Endodermal cell (in vitro differentiated cells): ENCODE measurements at regions not wholly inside any gene's neighbourhood (a gene's known extent, or its start where the extent isn't known, plus 50 kb on each side); places are given as distances from the start of the nearest gene placed in this dataset.

Experiments used
- DNase-seq: peaks from one replicate; pipeline ENCODE4 v3.0.0-alpha.2; 2017
- H3K27ac ChIP-seq: 2 replicates; pipeline ENCODE4 v1.5.1; 2013; ENCODE audit warnings: mild to moderate bottlenecking, low read depth, low read length, moderate library complexity
- H3K27me3 ChIP-seq: 2 replicates; pipeline ENCODE4 v1.6.1; 2013; ENCODE audit warnings: mild to moderate bottlenecking, low read length, moderate library complexity; ENCODE audit not compliant: insufficient read depth, control insufficient read depth, poor library complexity, severe bottlenecking
- H3K36me3 ChIP-seq: 2 replicates; pipeline ENCODE4 v1.7.0; 2013; ENCODE audit warnings: mild to moderate bottlenecking, low read length, moderate library complexity; ENCODE audit not compliant: control insufficient read depth, insufficient read depth
- H3K4me1 ChIP-seq: one replicate; pipeline ENCODE4 v1.7.0; 2013; ENCODE audit warnings: low read length; ENCODE audit not compliant: control insufficient read depth, insufficient read depth
- H3K4me3 ChIP-seq: 2 replicates; pipeline ENCODE4 v1.5.1; 2013; ENCODE audit warnings: mild to moderate bottlenecking, low read length, moderate library complexity
- H3K9ac ChIP-seq: 2 replicates; pipeline ENCODE4 v1.6.1; 2013; ENCODE audit warnings: mild to moderate bottlenecking, low read length, moderate library complexity; ENCODE audit not compliant: poor library complexity, severe bottlenecking; ENCODE audit errors: extremely low read depth
- H3K9me3 ChIP-seq: 2 replicates; pipeline ENCODE4 v1.6.1; 2013; ENCODE audit warnings: mild to moderate bottlenecking, low read length, moderate library complexity; ENCODE audit not compliant: control insufficient read depth
- H3K27ac Mint-ChIP-seq: 2 replicates; pipeline ENCODE4 v1.8.0; 2020; ENCODE audit warnings: mixed read lengths
- H3K27me3 Mint-ChIP-seq: 2 replicates; pipeline ENCODE4 v1.8.0; 2021; ENCODE audit warnings: mild to moderate bottlenecking, mixed read lengths; ENCODE audit not compliant: insufficient read depth
- H3K36me3 Mint-ChIP-seq: 2 replicates; pipeline ENCODE4 v1.8.0; 2020; ENCODE audit warnings: low read depth, mixed read lengths
- H3K4me1 Mint-ChIP-seq: 2 replicates; pipeline ENCODE4 v1.8.0; 2020; ENCODE audit warnings: mixed read lengths
- H3K4me3 Mint-ChIP-seq: 2 replicates; pipeline ENCODE4 v1.8.0; 2020; ENCODE audit warnings: mild to moderate bottlenecking, moderate library complexity, mixed read lengths
- H3K9me3 Mint-ChIP-seq: 2 replicates; pipeline ENCODE4 v1.8.0; 2020; ENCODE audit warnings: mild to moderate bottlenecking, mixed read lengths
- CTCF ChIP-seq: fragments of 200-600 bp; sonication (generic); conservative IDR thresholded peaks from 2 replicates; pipeline ENCODE4 v1.5.0; 2021; ENCODE audit warnings: antibody characterized with exemption, mild to moderate bottlenecking
- WGBS, 2 experiments: methylation state at CpG; one replicate each; pipeline versions ENCODE4 v1.1.5 to v1.1.7; 2013; ENCODE audit warnings: missing lambda C conversion rate in 2 of 2, mixed read lengths in 1 of 2; ENCODE audit not compliant: insufficient coverage in 1 of 2, insufficient read length in 1 of 2; 5-methylcytosine and 5-hydroxymethylcytosine counted together

- no peak for TF ChIP-seq CTCF
- Mint-ChIP-seq H3K4me1 (peaks cover 10% of the 10 kb centered on the region), H3K9me3 (peaks cover 1% of the 10 kb centered on the region), H3K27ac (no peak overlapping the region), H3K36me3 (no peaks in the 10 kb centered on the region), H3K27me3 (no peaks in the 10 kb centered on the region), H3K4me3 (no peak overlapping the region)
- DNase-seq: no peak
- Histone ChIP-seq H3K27ac (no peak overlapping the region), H3K4me1 (no peaks in the 10 kb centered on the region), H3K36me3 (no peaks in the 10 kb centered on the region), H3K9me3 (peaks cover 8% of the 10 kb centered on the region), H3K9ac (no peak overlapping the region), H3K4me3 (no peak overlapping the region), H3K27me3 (no peaks in the 10 kb centered on the region)
- 75 to 92% methylated on average over 1 to 5 of the region's 5 CpGs for WGBS, 2 experiments
Measured at GRCh38 chr5:67350185-67350584, 153.6 kb upstream of the CD180 start.

DNA sequence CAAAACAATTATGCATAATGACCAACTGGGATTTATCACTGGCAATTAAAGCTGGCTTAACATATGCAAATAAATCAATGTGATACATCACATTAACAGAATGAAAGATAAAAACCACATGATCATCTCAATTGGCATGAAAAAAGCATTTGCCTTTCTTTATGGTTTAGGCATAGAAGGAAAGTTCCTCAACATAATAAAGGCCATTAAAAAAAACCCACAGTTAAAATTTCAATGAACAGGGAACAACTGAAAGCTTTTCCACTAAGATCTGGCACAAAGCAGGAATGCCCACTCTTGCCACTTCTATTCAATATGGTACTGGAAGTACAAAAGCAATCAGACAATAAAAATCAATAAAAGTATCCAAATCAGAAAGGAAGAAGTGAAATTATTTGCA, 151.2 kb upstream of the CD180 start:
- H3K9ac ChIP-seq: no peak overlapping the region
- no peak for TF ChIP-seq CTCF
- no peak overlapping the region for H3K4me3 Mint-ChIP-seq
- H3K4me1 ChIP-seq: no peaks in the 10 kb centered on the region
- H3K27ac ChIP-seq: no peak overlapping the region
- peaks cover 10% of the 10 kb centered on the region for H3K9me3 Mint-ChIP-seq
- no peaks in the 10 kb centered on the region for H3K4me1 Mint-ChIP-seq
- no peak overlapping the region for H3K27ac Mint-ChIP-seq
- peaks cover 14% of the 10 kb centered on the region for H3K9me3 ChIP-seq
- H3K4me3 ChIP-seq: no peak overlapping the region
- H3K27me3 ChIP-seq: no peaks in the 10 kb centered on the region
- H3K36me3 Mint-ChIP-seq: no peaks in the 10 kb centered on the region
- DNase-seq: no peak
- no peaks in the 10 kb centered on the region for H3K27me3 Mint-ChIP-seq
- H3K36me3 ChIP-seq: no peaks in the 10 kb centered on the region

DNA sequence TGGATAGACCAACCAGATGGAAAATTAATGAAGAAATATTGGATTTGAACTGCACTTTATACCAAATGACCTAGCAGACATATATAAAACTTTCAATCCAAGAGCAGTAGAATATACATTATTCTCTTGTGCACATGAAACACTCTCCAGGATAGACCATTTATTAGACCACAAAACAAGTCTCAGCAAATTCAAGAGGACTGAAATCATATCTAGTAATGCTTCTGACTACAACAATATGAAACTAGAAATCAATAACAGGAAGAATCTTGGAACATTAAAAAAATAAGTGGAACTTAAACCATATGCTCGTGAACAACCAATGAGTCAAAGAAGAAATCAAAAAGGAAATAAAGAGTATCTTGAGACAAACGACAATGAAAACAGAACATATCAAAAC, 150.0 kb upstream of the CD180 start:
- WGBS, 2 experiments: 97 to 100% methylated on average over 1 to 2 of the region's 2 CpGs
- no peaks in the 10 kb centered on the region for H3K36me3 ChIP-seq
- no peak for DNase-seq
- Mint-ChIP-seq H3K27ac (no peak overlapping the region), H3K36me3 (no peaks in the 10 kb centered on the region), H3K27me3 (peaks cover 1% of the 10 kb centered on the region), H3K9me3 (peaks cover 10% of the 10 kb centered on the region), H3K4me1 (no peaks in the 10 kb centered on the region), H3K4me3 (no peak overlapping the region)
- no peak overlapping the region for H3K4me3 ChIP-seq
- H3K27ac ChIP-seq: no peak overlapping the region
- peaks cover 14% of the 10 kb centered on the region for H3K9me3 ChIP-seq
- no peaks in the 10 kb centered on the region for H3K4me1 ChIP-seq
- no peak overlapping the region for H3K9ac ChIP-seq
- no peaks in the 10 kb centered on the region for H3K27me3 ChIP-seq
- no peak for TF ChIP-seq CTCF
